Amniotic epithelial cell (primary cell): ENCODE measurements at regions not wholly inside any gene's neighbourhood (a gene's known extent, or its start where the extent isn't known, plus 50 kb on each side); places are given as distances from the start of the nearest gene placed in this dataset.

Experiments used
- DNase-seq: peaks from one replicate; pipeline ENCODE4 v3.0.0-alpha.2; 2010; ENCODE audit warnings: low read depth

DNA sequence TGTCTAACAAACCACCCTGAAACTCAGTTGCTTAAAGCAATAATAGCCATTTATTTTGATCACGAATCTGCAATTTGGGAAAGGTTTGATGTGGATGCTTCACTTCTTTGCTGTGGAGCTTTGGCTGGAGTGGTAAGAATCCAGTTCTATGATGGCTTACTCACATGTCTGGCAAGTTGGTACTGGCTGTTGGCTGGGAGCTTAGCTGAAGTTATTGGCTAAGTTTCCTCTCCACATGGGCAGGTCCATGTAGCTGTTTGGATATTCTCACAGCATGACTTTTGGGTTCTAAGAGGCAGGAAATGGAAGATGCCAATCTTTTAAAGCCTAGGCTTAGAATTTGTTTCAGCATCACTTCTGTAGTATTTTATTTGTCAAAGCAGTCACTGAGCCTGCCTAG lies 277.6 kb upstream of the NRP1 start:
- DNase-seq = peak; percentile 36

DNA sequence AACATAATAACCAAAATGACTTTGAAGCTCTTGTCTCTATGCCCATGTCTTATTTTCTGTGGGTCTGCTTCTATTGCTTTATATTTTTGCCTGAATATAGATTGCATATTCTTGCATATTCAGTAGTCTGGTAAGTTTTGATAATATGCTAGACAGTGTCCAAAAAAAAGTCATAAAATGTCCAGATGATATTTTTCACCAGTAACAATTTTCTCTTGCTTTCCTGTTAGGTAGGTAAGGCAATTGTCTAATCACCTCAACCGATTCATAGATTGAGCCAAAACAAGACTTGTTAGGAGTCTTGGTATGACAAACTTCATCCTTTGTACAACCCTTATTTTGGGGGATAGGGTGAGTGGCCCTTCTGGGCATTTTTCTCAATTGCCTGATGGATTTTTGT lies 277.0 kb upstream of the NRP1 start:
- no peak for DNase-seq

DNA sequence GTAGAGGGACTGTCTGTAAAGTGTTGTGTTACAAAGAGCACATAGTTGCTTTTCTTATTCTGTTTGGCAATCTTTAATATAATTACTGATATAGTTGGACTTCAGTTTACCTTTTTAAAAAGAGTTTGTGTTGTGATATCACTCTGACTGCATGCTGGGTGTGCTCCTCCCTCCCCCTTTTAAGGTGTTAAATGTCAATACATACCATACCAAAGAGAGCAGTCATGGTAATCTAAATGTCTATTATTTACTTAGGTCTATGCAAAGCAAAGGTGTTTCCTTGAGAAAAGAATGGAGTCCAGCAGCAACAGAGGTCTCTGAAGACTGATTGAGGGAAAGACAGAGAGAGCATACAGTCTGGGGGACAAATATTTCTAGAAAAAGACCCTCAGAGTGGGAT lies 275.1 kb upstream of the NRP1 start:
- no peak for DNase-seq

DNA sequence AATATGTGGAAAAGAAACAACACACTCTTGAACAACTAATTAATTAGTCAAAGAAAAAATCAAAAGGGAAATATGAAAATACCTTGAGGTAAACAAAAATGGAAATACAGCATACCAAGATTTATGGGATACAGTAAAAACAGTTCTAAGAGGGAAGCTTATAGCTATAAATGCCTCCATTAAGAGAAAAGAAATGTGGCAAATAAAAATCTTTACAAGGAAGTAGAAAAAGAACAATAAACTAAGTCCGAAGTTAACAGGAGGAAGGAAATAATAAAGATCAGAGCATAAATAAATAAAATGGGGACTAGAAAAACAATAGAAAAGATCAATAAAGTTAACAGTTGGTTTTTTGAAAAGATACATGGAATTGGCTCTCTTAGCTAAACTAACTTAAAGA lies 267.8 kb upstream of the NRP1 start:
- DNase-seq = no peak

DNA sequence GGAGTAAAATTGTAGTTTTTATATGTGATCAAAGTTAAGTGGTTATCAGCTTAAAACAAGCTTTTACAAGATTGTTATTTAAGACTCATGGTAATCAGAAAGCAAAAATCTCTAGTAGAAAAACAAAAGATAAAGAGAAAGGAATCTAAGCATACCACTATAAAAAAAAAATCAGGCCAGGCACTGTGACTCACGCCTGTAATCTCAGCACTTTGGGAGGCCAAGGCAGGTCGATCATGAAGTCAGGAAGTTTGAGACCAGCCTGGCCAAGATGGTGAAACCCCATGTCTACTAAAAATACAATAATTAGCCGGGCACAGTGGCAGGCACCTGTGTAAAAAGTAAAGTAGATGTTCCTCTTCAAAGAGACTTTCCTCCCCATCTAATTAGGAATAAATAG lies 265.9 kb upstream of the NRP1 start:
- peak; percentile 64 for DNase-seq

DNA sequence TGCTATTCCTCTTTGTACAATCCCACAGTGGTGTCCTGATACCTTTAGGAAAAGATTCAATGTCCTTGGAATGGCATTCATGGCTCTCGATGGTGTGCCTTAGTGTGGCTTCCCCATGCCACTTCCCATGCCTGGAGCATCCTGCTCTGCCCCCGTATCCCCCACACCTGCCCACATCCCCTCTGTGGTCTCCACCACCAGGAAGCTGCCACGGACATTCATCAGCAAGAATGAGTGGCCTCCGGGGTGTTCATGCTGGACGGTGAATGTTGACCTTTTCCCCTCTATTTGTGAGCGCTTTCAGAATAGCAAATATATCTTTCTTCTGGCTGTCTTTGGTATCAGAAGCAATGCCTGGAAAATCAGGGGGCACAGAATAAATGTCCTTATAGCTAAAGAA lies 262.0 kb upstream of the NRP1 start:
- DNase-seq = no peak

DNA sequence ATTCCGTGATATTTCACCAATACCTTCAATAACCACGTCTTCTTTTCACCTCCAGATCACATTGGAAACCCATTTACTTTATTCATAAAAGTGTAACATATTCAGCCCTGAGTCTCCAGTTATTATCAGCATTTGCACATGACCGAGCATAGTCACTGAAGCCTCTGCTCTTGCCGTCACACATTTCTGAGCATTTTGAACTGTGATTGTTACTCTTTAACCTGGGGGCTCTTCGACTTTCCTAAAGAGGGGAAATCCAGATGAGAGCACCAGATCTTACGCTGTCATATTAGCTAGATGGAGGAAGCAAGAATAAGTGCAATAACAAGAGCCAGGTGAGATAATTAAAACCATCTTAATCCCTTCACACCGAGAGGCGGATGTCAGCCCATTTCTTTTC lies 260.0 kb upstream of the NRP1 start:
- DNase-seq = no peak

DNA sequence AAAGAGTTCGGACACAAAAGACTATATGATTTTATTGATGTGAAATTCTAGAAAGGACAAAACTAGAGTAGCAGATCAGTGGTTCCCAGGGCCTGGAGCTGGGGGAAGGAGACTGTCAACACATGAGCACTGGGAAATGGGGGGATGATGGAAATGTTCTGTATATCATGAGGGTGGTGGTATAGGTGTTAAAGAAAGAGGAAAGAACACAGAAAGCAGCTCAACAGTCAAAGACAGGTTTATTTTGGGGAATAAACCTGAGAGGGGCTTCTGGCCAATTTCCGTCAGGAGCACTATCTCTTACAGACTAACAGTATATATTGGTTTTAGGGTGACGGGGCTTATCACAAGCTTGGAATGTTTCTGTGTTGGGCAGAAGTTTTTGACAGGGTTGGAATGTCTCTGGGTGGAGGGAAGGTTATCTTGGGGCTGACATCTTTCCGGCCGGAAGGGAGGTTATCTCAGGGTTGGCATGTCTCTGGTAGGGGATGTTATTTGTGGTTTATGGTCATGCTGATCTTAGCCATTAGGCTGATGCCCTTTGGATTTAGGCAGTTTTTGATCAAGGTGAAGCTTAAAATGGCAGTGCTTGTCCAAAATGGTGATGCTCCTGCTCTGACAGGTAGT lies 254.6 kb upstream of the NRP1 start:
- no peak for DNase-seq

DNA sequence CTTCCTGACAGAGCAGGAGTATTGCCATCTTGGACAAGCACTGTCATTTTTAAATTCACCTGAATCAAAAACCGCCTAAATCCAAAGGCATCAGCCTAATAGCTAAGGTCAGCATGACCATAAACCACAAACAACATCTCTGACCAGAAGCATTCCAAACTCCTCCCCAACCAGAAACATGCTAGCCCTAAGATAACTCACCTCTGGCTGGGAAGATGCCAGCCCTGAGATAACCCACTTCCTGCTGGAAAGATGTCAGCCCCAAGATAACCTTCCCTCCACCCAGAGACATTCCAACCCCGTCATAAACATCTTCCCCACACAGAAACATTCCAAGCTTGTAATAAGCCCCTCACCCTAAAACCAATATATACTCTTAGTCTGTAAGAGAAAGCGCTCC lies 250.1 kb upstream of the NRP1 start:
- peak; percentile 76 for DNase-seq

DNA sequence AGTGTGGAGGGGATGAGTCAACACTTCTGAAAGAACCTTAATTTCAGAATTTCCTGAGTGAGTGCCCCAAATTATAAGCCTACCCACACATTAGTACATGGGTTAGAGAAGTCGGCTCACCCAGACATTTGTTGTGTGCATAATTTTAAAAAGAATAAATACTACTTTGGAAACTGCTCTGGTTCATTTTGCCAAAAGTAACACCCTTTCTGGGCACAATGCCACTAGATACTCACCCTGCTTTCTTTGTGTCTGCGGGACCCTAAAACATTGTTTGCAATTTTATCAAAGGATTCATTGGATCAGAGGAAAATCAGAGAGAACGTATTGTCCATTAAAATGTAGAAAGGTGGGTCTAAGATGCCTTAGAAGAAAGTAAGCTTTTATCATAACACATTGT lies 245.5 kb upstream of the NRP1 start:
- no peak for DNase-seq

DNA sequence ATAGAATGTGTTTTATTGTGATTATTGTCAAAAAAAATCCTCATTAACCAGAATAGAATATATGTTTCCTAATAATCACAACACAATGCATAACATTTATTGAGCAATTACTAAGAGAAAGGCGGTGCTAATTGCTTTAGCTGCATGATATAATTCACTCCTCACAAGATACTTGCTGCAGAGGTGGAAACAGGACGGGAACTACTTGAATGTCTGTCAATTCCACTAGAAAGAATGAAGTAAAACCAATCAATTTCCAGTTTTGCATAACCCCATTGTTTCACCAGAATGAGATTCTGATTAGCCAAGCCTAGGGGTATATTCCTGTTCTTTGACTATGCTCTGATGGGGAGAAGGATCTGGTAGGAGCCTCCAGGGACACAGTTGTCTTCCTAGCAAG lies 239.1 kb upstream of the NRP1 start:
- no peak for DNase-seq

DNA sequence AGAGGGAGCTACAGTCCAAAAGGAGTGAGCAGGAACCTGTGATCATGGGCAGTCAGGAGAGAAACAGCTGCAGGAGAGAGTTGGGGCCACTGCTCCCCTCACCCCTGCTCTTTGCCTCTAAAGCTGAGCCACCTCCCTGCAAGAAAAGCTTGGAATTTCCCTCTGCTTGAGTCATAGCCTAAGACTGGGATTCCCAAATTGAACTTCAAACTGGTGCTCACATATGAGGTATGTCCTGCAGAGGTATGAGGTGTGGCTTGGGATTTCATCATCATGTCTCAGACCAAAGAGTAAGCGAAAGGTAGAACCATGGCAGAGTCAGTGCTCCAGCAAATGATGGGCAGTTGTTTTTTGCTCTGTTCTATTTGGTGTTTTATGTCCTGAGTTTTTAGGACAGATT lies 237.1 kb upstream of the NRP1 start:
- no peak for DNase-seq

DNA sequence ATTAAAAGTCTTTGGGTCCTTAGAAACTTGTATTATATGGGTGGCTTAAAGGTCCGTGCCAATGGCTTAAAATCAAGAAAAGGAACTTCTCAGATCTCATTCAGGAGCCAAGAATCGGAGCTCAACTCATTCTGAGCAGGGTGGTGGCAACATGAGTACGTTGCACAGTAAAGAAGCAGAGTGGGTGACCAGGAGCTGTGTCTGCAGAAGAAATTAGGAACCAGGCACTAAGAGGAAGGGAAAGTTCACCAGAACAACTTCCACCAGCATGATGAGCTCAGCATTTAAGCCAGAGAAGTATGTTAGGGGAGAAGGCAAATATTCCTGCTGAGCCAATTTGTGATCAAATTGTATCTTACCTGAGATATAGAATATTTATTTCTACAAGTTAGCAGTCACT lies 236.0 kb upstream of the NRP1 start:
- no peak for DNase-seq

DNA sequence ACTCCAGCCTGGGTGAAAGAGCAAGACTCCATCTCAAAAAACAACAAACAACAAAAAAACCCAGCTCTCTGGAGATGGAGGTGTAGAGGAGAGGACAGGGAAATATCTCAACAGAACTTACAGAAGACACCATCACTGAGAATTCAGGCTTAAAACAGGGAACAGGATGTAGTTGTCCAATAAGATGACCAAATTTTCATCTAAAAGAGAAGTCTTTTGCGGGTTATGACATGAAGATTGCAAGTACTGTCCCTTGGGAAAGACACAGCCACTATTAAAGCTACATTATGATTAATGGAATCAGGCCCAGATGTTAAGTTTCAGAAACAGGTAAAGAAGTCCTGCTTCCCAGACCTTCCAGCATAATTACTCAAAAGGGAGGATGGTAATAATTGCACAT lies 235.2 kb upstream of the NRP1 start:
- no peak for DNase-seq

DNA sequence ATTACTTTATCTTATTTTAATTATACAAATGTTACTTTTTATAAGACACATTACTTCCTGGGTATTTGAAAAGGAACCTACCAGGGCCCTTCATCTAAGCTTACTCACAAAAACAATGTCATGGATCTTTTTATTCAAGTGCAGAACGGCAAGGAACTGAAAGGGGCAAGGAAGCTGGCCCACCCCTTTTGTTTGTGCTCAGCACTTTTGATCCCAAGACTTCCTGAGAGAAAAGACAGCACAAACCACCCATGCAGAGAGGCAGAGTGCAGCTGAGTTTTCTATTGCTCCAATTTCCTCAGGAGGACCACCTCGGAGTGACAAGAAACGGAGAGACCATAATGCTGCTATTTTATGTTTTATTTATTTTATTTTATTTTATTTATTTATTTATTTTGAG lies 232.0 kb upstream of the NRP1 start:
- DNase-seq = no peak

DNA sequence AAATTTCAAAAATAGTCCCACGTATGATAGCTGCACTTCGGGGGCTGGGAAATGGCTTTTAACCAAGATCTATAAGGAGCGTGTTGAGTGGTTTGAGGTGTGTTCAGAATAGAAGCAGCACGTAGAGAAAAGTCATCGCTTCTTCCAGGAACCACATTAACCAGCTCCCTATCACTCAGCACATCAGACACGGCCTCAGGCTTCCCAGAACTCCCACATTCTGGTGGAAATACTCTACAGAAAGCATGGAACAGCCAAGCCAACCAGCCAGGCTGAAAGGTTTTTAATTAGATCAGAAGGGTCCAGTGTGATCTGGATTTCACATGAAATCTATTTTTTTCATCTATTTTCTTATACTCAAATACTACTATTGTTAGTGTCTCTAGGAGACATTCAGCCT lies 231.5 kb upstream of the NRP1 start:
- DNase-seq = peak; percentile 37

DNA sequence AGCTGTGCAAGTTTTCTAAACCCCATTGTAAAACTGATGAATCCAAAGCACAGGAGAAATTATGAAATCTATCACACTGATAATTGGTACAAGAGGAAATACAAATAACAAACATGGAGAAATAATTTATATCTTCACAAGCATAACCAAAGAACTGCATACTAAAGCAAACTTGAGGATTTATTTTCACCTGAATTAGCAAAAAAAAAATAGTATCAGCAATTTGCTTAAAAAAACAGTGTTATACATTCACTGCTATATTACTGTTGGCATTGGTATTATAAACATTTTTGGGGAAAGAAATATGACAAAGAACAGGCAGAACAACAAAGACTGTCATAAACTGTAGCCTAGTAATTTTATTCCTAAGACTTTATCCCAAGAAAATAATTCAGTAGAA lies 230.8 kb upstream of the NRP1 start:
- no peak for DNase-seq

DNA sequence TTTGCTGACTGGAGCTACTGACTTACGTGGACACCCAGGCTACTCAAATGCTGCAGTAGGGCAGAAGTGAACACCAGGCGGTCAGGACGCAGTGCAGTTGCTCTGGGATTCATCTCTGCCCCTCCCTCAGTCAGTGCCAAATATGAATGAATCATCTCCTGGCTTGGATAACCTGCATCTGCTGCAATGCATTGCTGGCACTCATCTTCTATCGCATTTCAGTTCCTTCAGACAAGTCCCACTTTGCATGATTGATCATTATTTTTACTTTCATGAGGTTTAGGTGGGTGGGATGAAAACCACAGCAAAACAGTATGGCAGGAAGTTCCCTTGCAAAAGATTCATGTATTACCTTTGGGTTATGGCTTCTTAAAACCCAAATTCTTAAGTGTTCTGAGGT lies 224.6 kb upstream of the NRP1 start:
- peak; percentile 81 for DNase-seq

DNA sequence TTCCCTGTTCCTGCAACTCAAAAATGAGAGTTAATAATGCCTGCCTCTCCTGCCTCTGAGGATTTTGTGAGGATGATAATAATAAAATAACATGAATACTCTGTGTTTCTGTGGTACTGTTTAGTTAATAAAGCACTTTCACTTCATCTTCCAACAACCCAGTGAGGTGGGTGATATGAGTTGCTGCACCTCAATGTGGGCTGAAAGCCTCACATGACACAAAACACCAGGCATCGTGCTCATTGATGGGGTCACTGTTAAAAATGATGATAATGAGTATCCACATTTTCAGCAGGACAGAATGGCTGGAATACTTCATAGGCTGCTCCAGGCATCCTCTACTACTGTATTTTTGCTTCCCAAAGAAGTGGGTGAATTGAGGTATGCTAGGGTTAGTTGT lies 222.8 kb upstream of the NRP1 start:
- no peak for DNase-seq

DNA sequence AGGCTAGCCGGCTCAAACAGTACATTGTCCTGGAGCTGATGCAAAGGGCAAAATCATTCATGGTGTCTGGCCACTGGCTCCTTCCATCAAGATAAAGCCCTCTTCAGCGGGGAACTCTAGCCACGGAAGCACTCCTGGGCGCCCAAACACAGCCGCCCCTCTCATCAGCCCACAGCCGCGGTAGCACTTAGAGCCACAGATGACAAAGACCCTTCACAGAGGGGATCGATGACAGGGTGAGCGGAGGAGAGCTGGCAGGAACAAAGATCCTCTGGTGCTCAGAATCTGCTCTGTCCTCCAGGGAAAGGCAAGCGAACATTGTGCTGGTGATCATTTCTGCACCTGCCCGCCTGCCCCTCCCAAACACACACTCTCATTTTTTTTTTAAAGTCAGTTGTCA lies 222.2 kb upstream of the NRP1 start:
- no peak for DNase-seq

DNA sequence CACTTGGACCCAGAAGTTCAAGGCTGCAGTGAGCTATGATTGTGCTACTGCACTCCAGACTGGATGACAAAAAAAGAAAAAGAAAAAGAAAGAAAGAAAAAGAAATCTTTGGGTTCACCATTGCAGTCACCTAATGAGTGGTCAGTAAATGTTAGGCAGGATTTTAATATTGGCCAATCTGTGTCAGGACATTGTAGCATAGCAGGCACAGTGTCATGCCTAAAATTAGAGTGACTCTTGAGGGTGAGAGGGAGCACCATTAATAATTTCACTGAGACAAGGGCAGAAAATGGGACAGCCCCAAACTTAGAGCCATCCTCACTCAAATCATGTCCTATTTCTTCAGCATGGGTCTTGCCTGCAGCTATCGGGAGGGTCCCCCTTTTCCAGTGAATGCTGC lies 221.6 kb upstream of the NRP1 start:
- DNase-seq = no peak

DNA sequence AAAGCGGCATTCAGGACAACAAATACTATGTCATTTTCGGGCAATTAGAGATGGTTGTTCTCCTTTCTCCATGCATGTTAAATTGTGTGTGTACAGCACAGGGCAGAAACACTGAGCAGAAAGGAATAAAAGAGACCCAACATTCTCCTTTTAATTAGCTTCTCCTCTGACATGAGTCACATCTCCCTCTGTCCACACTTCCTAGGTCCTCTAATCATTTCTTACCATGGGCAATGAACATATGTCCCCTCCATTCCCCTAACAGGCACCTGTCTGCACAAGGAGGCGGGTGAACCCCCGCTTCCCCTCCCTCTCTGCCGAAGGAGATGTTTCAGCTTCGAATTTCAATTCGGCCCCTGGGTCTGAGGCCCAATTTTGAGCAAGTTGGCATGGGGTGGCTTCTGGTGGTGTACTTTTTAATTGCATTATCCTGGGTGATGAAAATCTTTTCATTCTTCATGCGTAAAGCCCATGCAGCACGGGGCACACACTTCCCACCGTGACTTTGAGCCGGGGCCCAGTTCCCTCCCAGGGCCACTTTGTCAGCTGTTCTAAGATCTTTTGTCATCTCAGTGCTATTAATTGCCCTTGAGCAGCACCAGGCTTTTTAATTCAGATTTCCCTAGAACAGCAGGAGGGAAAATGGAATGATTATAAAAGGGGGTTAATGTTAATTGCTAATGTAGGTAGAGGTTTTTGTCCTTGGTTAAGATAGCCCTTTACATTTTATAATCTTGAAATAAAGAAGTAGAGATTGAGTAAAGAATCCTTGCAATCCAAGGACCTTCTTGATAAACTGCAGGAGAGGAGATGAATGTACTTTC lies 219.5 kb upstream of the NRP1 start:
- no peak for DNase-seq

DNA sequence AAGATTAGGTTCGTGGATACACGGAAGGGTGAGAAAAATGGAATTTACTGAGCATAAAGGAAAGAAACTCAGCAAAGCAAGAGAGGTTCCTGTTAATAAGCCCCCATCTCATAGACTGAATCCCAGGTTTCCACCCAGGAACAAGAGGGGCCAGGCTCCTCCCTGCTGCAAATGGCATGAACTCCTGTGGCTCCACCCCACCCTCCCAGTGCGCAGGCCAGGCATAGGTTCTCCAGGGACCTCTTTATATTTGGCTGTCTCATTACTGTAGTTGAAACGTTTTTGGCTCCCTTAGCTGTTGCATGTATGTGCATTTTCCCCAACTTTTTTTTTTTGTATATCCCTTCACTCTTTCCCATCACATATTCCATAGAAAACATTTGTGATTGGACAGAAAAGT lies 217.8 kb upstream of the NRP1 start:
- DNase-seq = no peak

DNA sequence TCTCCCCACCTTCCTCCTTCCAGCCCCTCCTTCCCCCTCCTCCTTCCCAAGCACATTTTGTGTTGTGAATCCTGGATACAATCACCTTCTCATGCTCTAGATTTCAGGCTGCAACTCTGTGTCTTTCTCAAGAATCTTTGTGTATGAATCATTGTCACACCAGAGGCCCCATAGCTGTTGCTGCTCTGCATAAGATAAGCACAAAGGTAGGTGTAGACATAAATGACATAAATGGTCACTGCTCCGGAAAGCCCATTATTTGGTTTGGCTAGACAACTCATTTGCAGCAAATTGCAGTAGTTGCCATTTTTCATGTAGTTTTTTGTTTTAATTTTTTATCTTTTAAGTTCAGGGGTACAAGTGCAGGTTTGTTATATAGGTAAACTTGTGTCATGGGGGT lies 216.3 kb upstream of the NRP1 start:
- peak; percentile 6 for DNase-seq
